AG04449 (cell line): ENCODE measurements at regions not wholly inside any gene's neighbourhood (a gene's known extent, or its start where the extent isn't known, plus 50 kb on each side); places are given as distances from the start of the nearest gene placed in this dataset.

Source experiments
- CTCF ChIA-PET: fragments of 350-600 bp; formaldehyde crosslinking; extraction: SDS; loops from one replicate; lab custom pipeline; 2021; ENCODE audit warnings: antibody characterized with exemption; lab: Yijun Ruan, JAX
- POLR2A ChIA-PET: fragments of 400-600, 350-600 bp; formaldehyde crosslinking; extraction: SDS; loops from one replicate; lab custom pipeline; 2020; ENCODE audit warnings: antibody characterized with exemption, inconsistent platforms; lab: Yijun Ruan, JAX
- DNase-seq: peaks from one replicate; pipeline ENCODE4 v3.0.0-alpha.2; 2010; ENCODE audit warnings: low read depth, low spot score
- H3K4me3 ChIP-seq: 2 replicates; pipeline ENCODE4 v1.5.1; 2011; ENCODE audit warnings: low read depth, mild to moderate bottlenecking, control low read depth, low read length
- CTCF ChIP-seq: IDR thresholded peaks from one replicate; pipeline ENCODE4 v1.5.1; 2011; ENCODE audit warnings: mild to moderate bottlenecking, moderate library complexity, low read length, control low read depth, inconsistent platforms; ENCODE audit not compliant: insufficient read depth; ENCODE audit errors: missing control alignments

- no peak overlapping the region for H3K4me3 ChIP-seq
- POLR2A ChIA-PET: no interaction called here
- CTCF ChIA-PET: interaction anchor here (2.1 kb wide), 1 partner anchor 15 kb away, joined by 12 read pairs; no protein-coding TSS in a partner anchor
- no peak for DNase-seq
- TF ChIP-seq CTCF: no peak
Observed at GRCh38 chr5:33049298-33049697, 338.2 kb downstream of the NPR3 start.

GRCh38 chr5:33049842-33050241 lies 338.7 kb downstream of the NPR3 start:
- POLR2A ChIA-PET: no interaction called here
- TF ChIP-seq CTCF: no peak
- peak; percentile 50 for DNase-seq
- H3K4me3 ChIP-seq: no peak overlapping the region
- CTCF ChIA-PET: interaction anchor here (1.0 to 2.1 kb wide), 2 partner anchors 9 to 14 kb away, joined by 3 to 12 read pairs; no protein-coding TSS in a partner anchor

GRCh38 chr5:33059081-33059480 lies 348.0 kb downstream of the NPR3 start:
- POLR2A ChIA-PET: no interaction called here
- CTCF ChIA-PET: interaction anchor here (0.9 to 1.3 kb wide), 2 partner anchors 9 to 142 kb away, joined by 3 read pairs; no protein-coding TSS in a partner anchor
- no peak for DNase-seq
- H3K4me3 ChIP-seq: no peak overlapping the region
- TF ChIP-seq CTCF: no peak

- TF ChIP-seq CTCF: no peak
- ChIA-PET CTCF (interaction anchor here (1.5 to 3.2 kb wide), 2 partner anchors 15 to 85 kb away, joined by 3 to 12 read pairs; no protein-coding TSS in a partner anchor), POLR2A (interaction anchor here (1.0 kb wide), 1 partner anchor 10 kb away, joined by 5 read pairs; no protein-coding TSS in a partner anchor)
- DNase-seq: no peak
- no peak overlapping the region for H3K4me3 ChIP-seq
Observed at GRCh38 chr5:33065131-33065530, 354.0 kb downstream of the NPR3 start.

- POLR2A ChIA-PET: no interaction called here
- H3K4me3 ChIP-seq: no peak overlapping the region
- CTCF ChIA-PET: no interaction called here
- no peak for DNase-seq
- TF ChIP-seq CTCF: no peak
Observed at GRCh38 chr5:33067291-33067690, 356.2 kb downstream of the NPR3 start.

- no peak for DNase-seq
- no peak for TF ChIP-seq CTCF
- CTCF ChIA-PET: no interaction called here
- no peak overlapping the region for H3K4me3 ChIP-seq
- POLR2A ChIA-PET: no interaction called here
Observed at GRCh38 chr5:33068786-33069185, 357.7 kb downstream of the NPR3 start.
